IPS DF 6.9 (cell line): ENCODE measurements at regions not wholly inside any gene's neighbourhood (a gene's known extent, or its start where the extent isn't known, plus 50 kb on each side); places are given as distances from the start of the nearest gene placed in this dataset.
"Not testable (repeated sequence)": the region's sequence is repeated elsewhere in the genome, so short reads cannot be mapped to it uniquely, and the experiment has no call there.

Experiments used
- DNase-seq: peaks from one replicate; pipeline ENCODE4 v3.0.0-alpha.2; 2013; ENCODE audit warnings: low read depth, low spot score
- H3K27ac ChIP-seq: one replicate; pipeline ENCODE4 v1.5.1; 2013; ENCODE audit warnings: low read length, control low read depth
- H3K27me3 ChIP-seq: 2 replicates; pipeline ENCODE4 v1.6.1; 2013; ENCODE audit warnings: mild to moderate bottlenecking, low read length; ENCODE audit not compliant: control insufficient read depth, insufficient read depth
- H3K36me3 ChIP-seq: 2 replicates; pipeline ENCODE4 v1.6.1; 2013; ENCODE audit warnings: low read length; ENCODE audit not compliant: control insufficient read depth, insufficient read depth
- H3K4me1 ChIP-seq: 2 replicates; pipeline ENCODE4 v1.6.1; 2013; ENCODE audit warnings: low read length; ENCODE audit not compliant: control insufficient read depth, insufficient read depth
- H3K4me3 ChIP-seq: 2 replicates; pipeline ENCODE4 v1.5.1; 2013; ENCODE audit warnings: mild to moderate bottlenecking, low read length
- H3K9me3 ChIP-seq: 2 replicates; pipeline ENCODE4 v1.6.1; 2013; ENCODE audit warnings: low read length, inconsistent platforms; ENCODE audit not compliant: control insufficient read depth, insufficient read depth
- WGBS: extraction: QIAGEN DNeasy Blood & Tissue Kit; methylation state at CpG from one replicate; pipeline ENCODE4 v1.1.7; 2013; ENCODE audit warnings: mixed read lengths, missing lambda C conversion rate; ENCODE audit not compliant: insufficient read length, insufficient coverage; 5-methylcytosine and 5-hydroxymethylcytosine counted together

- H3K9me3 ChIP-seq, DNase-seq, H3K36me3 ChIP-seq, H3K4me1 ChIP-seq, H3K4me3 ChIP-seq, H3K27ac ChIP-seq, H3K27me3 ChIP-seq: not testable (repeated sequence)
- WGBS, result no CpG with 5 or more reads among the region's 7 CpGs
Measured at GRCh38 chr17:34423315-34423714, 60.3 kb upstream of the CCL1 start.

GRCh38 chr17:34420900-34421299, 57.9 kb upstream of the CCL1 start:
- no CpG with 5 or more reads among the region's 3 CpGs for WGBS
- no peak for DNase-seq
- Histone ChIP-seq H3K4me3 (no peak overlapping the region), H3K4me1 (peaks cover 3% of the 10 kb centered on the region), H3K27me3 (no peaks in the 10 kb centered on the region), H3K9me3 (no peaks in the 10 kb centered on the region), H3K36me3 (no peaks in the 10 kb centered on the region), H3K27ac (no peak overlapping the region)

GRCh38 chr17:34420254-34420766, 57.3 kb upstream of the CCL1 start:
- Histone ChIP-seq H3K4me1 (peaks cover 3% of the 10 kb centered on the region), H3K36me3 (no peaks in the 10 kb centered on the region), H3K27ac (no peak overlapping the region), H3K27me3 (no peaks in the 10 kb centered on the region), H3K9me3 (no peaks in the 10 kb centered on the region), H3K4me3 (no peak overlapping the region)
- WGBS, result no CpG with 5 or more reads among the region's 6 CpGs
- no peak for DNase-seq

- H3K27me3 ChIP-seq, result no peaks in the 10 kb centered on the region; the same call in 1 of the 2 replicates
- WGBS, result no CpG with 5 or more reads among the region's 2 CpGs
- peaks cover 3% of the 10 kb centered on the region; the same call in 1 of the 2 replicates for H3K4me1 ChIP-seq
- no peaks in the 10 kb centered on the region for H3K36me3 ChIP-seq
- no peak overlapping the region for H3K27ac ChIP-seq
- no peaks in the 10 kb centered on the region for H3K9me3 ChIP-seq
- no peak overlapping the region for H3K4me3 ChIP-seq
- DNase-seq, result no peak
Measured at GRCh38 chr17:34416116-34416515, 53.1 kb upstream of the CCL1 start.

- H3K27me3 ChIP-seq, result no peaks in the 10 kb centered on the region; the same call in 1 of the 2 replicates
- H3K4me1 ChIP-seq, result peaks cover 3% of the 10 kb centered on the region; the same call in 1 of the 2 replicates
- H3K36me3 ChIP-seq, result no peaks in the 10 kb centered on the region
- no peak overlapping the region for H3K4me3 ChIP-seq
- H3K27ac ChIP-seq, result no peak overlapping the region
- no peaks in the 10 kb centered on the region for H3K9me3 ChIP-seq
- no peak for DNase-seq
- no CpG with 5 or more reads among the region's 6 CpGs for WGBS
Measured at GRCh38 chr17:34414339-34414738, 51.3 kb upstream of the CCL1 start.

GRCh38 chr17:34413443-34414119, 50.5 kb upstream of the CCL1 start:
- Histone ChIP-seq H3K9me3 (no peaks in the 10 kb centered on the region), H3K4me3 (no peak overlapping the region), H3K4me1 (peaks cover 3% of the 10 kb centered on the region; the same call in 1 of the 2 replicates), H3K36me3 (no peaks in the 10 kb centered on the region), H3K27me3 (no peaks in the 10 kb centered on the region; the same call in 1 of the 2 replicates), H3K27ac (no peak overlapping the region)
- no peak for DNase-seq
- WGBS, result no CpG with 5 or more reads among the region's 12 CpGs

GRCh38 chr17:34412965-34413441, 50.0 kb upstream of the CCL1 start:
- H3K27ac ChIP-seq, result no peak overlapping the region
- peaks cover 3% of the 10 kb centered on the region; the same call in 1 of the 2 replicates for H3K4me1 ChIP-seq
- H3K9me3 ChIP-seq, result no peaks in the 10 kb centered on the region
- DNase-seq, result no peak
- no peaks in the 10 kb centered on the region; the same call in 1 of the 2 replicates for H3K27me3 ChIP-seq
- H3K4me3 ChIP-seq, result no peak overlapping the region
- no CpG with 5 or more reads among the region's 3 CpGs for WGBS
- no peaks in the 10 kb centered on the region for H3K36me3 ChIP-seq
